Large intestine (tissue), 3 donors: ENCODE measurements at regions not wholly inside any gene's neighbourhood (a gene's known extent, or its start where the extent isn't known, plus 50 kb on each side); places are given as distances from the start of the nearest gene placed in this dataset.

Experiments
- DNase-seq, 2 donors: peaks; one replicate each; pipeline versions ENCODE4 v3.0.0 to v3.0.0-alpha.2; 2013
- H3K27ac ChIP-seq: one replicate; pipeline ENCODE4 v1.5.1; 2013; ENCODE audit warnings: low read length
- H3K27me3 ChIP-seq: 2 replicates; pipeline ENCODE4 v1.6.1; 2013; ENCODE audit warnings: low read length; ENCODE audit not compliant: control insufficient read depth, insufficient read depth
- H3K36me3 ChIP-seq: 2 replicates; pipeline ENCODE4 v1.6.1; 2013; ENCODE audit warnings: low read length; ENCODE audit not compliant: control insufficient read depth, insufficient read depth
- H3K4me1 ChIP-seq: one replicate; pipeline ENCODE4 v1.6.1; 2013; ENCODE audit warnings: low read length; ENCODE audit not compliant: control insufficient read depth, insufficient read depth
- H3K4me3 ChIP-seq: one replicate; pipeline ENCODE4 v1.5.1; 2013; ENCODE audit warnings: low read length
- H3K9me3 ChIP-seq: one replicate; pipeline ENCODE4 v1.6.1; 2013; ENCODE audit warnings: mild to moderate bottlenecking, low read depth, low read length, moderate library complexity; ENCODE audit not compliant: control insufficient read depth
- WGBS: methylation state at CpG from one replicate; pipeline ENCODE4 v1.1.5; 2013; ENCODE audit warnings: low lambda C conversion rate; ENCODE audit not compliant: insufficient coverage; 5-methylcytosine and 5-hydroxymethylcytosine counted together

- no peak for DNase-seq
- Histone ChIP-seq H3K36me3 (no peaks in the 10 kb centered on the region), H3K9me3 (no peaks in the 10 kb centered on the region), H3K27me3 (no peaks in the 10 kb centered on the region), H3K4me1 (no peaks in the 10 kb centered on the region), H3K4me3 (no peak overlapping the region), H3K27ac (no peak overlapping the region)
- WGBS, result 100% methylated on average over 3 of the region's 6 CpGs
Measured at GRCh38 chr15:39238443-39238842, 342.4 kb upstream of the THBS1 start.

GRCh38 chr15:39239562-39239961 is 341.3 kb upstream of the THBS1 start:
- no peak overlapping the region for H3K4me3 ChIP-seq
- 80% methylated on average over 1 of the region's 1 CpG for WGBS
- no peaks in the 10 kb centered on the region for H3K4me1 ChIP-seq
- H3K36me3 ChIP-seq, result no peaks in the 10 kb centered on the region
- H3K9me3 ChIP-seq, result no peaks in the 10 kb centered on the region
- no peaks in the 10 kb centered on the region for H3K27me3 ChIP-seq
- no peak for DNase-seq
- no peak overlapping the region for H3K27ac ChIP-seq

GRCh38 chr15:39242345-39242744 is 338.5 kb upstream of the THBS1 start:
- Histone ChIP-seq H3K4me1 (no peaks in the 10 kb centered on the region), H3K4me3 (no peak overlapping the region), H3K9me3 (no peaks in the 10 kb centered on the region), H3K27me3 (no peaks in the 10 kb centered on the region), H3K36me3 (no peaks in the 10 kb centered on the region), H3K27ac (no peak overlapping the region)
- no peak for DNase-seq

GRCh38 chr15:39243396-39243795 is 337.5 kb upstream of the THBS1 start:
- no peaks in the 10 kb centered on the region for H3K27me3 ChIP-seq
- no peak overlapping the region for H3K27ac ChIP-seq
- H3K4me3 ChIP-seq, result no peak overlapping the region
- H3K36me3 ChIP-seq, result no peaks in the 10 kb centered on the region
- H3K4me1 ChIP-seq, result no peaks in the 10 kb centered on the region
- WGBS, result 100% methylated on average over 1 of the region's 1 CpG
- no peak for DNase-seq
- no peaks in the 10 kb centered on the region for H3K9me3 ChIP-seq

- no peaks in the 10 kb centered on the region for H3K36me3 ChIP-seq
- 78% methylated on average over 1 of the region's 1 CpG for WGBS
- no peaks in the 10 kb centered on the region for H3K4me1 ChIP-seq
- H3K9me3 ChIP-seq, result no peaks in the 10 kb centered on the region
- DNase-seq, result no peak
- H3K27ac ChIP-seq, result no peak overlapping the region
- H3K27me3 ChIP-seq, result no peaks in the 10 kb centered on the region
- H3K4me3 ChIP-seq, result no peak overlapping the region
Measured at GRCh38 chr15:39244776-39245175, 336.1 kb upstream of the THBS1 start.

- H3K4me3 ChIP-seq, result no peak overlapping the region
- no CpG with 5 or more reads among the region's 1 CpG for WGBS
- H3K27me3 ChIP-seq, result no peaks in the 10 kb centered on the region
- no peaks in the 10 kb centered on the region for H3K9me3 ChIP-seq
- H3K27ac ChIP-seq, result no peak overlapping the region
- no peaks in the 10 kb centered on the region for H3K4me1 ChIP-seq
- H3K36me3 ChIP-seq, result no peaks in the 10 kb centered on the region
- DNase-seq, result no peak
Measured at GRCh38 chr15:39246523-39246922, 334.4 kb upstream of the THBS1 start.

- DNase-seq, result no peak
- Histone ChIP-seq H3K36me3 (no peaks in the 10 kb centered on the region), H3K27ac (no peak overlapping the region), H3K4me1 (no peaks in the 10 kb centered on the region), H3K27me3 (no peaks in the 10 kb centered on the region), H3K4me3 (no peak overlapping the region), H3K9me3 (no peaks in the 10 kb centered on the region)
- no CpG with 5 or more reads among the region's 1 CpG for WGBS
Measured at GRCh38 chr15:39247574-39247973, 333.3 kb upstream of the THBS1 start.

- H3K4me3 ChIP-seq, result no peak overlapping the region
- DNase-seq, result no peak
- H3K36me3 ChIP-seq, result no peaks in the 10 kb centered on the region
- WGBS, result 100% methylated on average over 1 of the region's 4 CpGs
- H3K27ac ChIP-seq, result no peak overlapping the region
- no peaks in the 10 kb centered on the region for H3K27me3 ChIP-seq
- H3K9me3 ChIP-seq, result no peaks in the 10 kb centered on the region
- no peaks in the 10 kb centered on the region for H3K4me1 ChIP-seq
Measured at GRCh38 chr15:39248204-39248603, 332.7 kb upstream of the THBS1 start.

GRCh38 chr15:39250001-39250400 is 330.9 kb upstream of the THBS1 start:
- H3K4me3 ChIP-seq, result no peak overlapping the region
- DNase-seq, result no peak
- no peak overlapping the region for H3K27ac ChIP-seq
- H3K27me3 ChIP-seq, result no peaks in the 10 kb centered on the region
- no peaks in the 10 kb centered on the region for H3K9me3 ChIP-seq
- no peaks in the 10 kb centered on the region for H3K36me3 ChIP-seq
- no peaks in the 10 kb centered on the region for H3K4me1 ChIP-seq
- 70% methylated on average over 1 of the region's 1 CpG for WGBS

- DNase-seq, result no peak
- Histone ChIP-seq H3K4me3 (no peak overlapping the region), H3K27ac (no peak overlapping the region), H3K36me3 (no peaks in the 10 kb centered on the region), H3K9me3 (no peaks in the 10 kb centered on the region), H3K4me1 (no peaks in the 10 kb centered on the region), H3K27me3 (no peaks in the 10 kb centered on the region)
- WGBS, result no CpG with 5 or more reads among the region's 4 CpGs
Measured at GRCh38 chr15:39250460-39251186, 330.3 kb upstream of the THBS1 start.

- Histone ChIP-seq H3K27me3 (no peaks in the 10 kb centered on the region), H3K27ac (no peak overlapping the region), H3K9me3 (no peaks in the 10 kb centered on the region), H3K36me3 (no peaks in the 10 kb centered on the region), H3K4me1 (no peaks in the 10 kb centered on the region), H3K4me3 (no peak overlapping the region)
- DNase-seq, result no peak
- no CpG with 5 or more reads among the region's 3 CpGs for WGBS
Measured at GRCh38 chr15:39251413-39252133, 329.3 kb upstream of the THBS1 start.
